ENCODE measurements at regions not wholly inside any gene's neighbourhood (a gene's known extent, or its start where the extent isn't known, plus 50 kb on each side); places are given as distances from the start of the nearest gene placed in this dataset.

GRCh38 chr15:97717806-97718205 is 242.7 kb upstream of the ARRDC4 start:
- no peaks in the 10 kb centered on the region for H3K27me3 ChIP-seq
- no peaks in the 10 kb centered on the region for H3K9me3 ChIP-seq
- DNase-seq, result no peak
- H3K27ac ChIP-seq, result no peak overlapping the region
- intact Hi-C loops (cut with DNase I; ENCODE audit: low total_unique reads) (no loop called here), in situ Hi-C loops (cut with MboI; ENCODE audit: low sequenced_read_pairs in 4 of 4) (no loop called here)
- H3K4me1 ChIP-seq, result no peaks in the 10 kb centered on the region
- no peak overlapping the region for H3K4me3 ChIP-seq
- no peak for TF ChIP-seq CTCF (IDR thresholded peaks at IDR 0.05 in 4 of 5, conservative IDR thresholded peaks at IDR 0.05 in 1 of 5)
- no peak for TF ChIP-seq POLR2A (IDR thresholded peaks at IDR 0.05)
- no peaks in the 10 kb centered on the region for H3K36me3 ChIP-seq
- no peak for ATAC-seq

- ATAC-seq, result no peak
- no peak for DNase-seq
- Histone ChIP-seq H3K9me3 (no peaks in the 10 kb centered on the region), H3K4me1 (no peaks in the 10 kb centered on the region), H3K27ac (no peak overlapping the region), H3K27me3 (no peaks in the 10 kb centered on the region), H3K4me3 (no peak overlapping the region), H3K36me3 (no peaks in the 10 kb centered on the region)
- TF ChIP-seq CTCF (IDR thresholded peaks at IDR 0.05 in 4 of 5, conservative IDR thresholded peaks at IDR 0.05 in 1 of 5) (no peak), POLR2A (IDR thresholded peaks at IDR 0.05) (no peak)
- intact Hi-C loops (cut with DNase I; ENCODE audit: low total_unique reads) (no loop called here), in situ Hi-C loops (cut with MboI; ENCODE audit: low sequenced_read_pairs in 4 of 4) (no loop called here)
Measured at GRCh38 chr15:97718509-97718908, 242.0 kb upstream of the ARRDC4 start.

GRCh38 chr15:97728791-97729190 is 231.7 kb upstream of the ARRDC4 start:
- peak in 1 of 2 donors; percentile 36 for ATAC-seq
- in situ Hi-C loops (cut with MboI; ENCODE audit: low sequenced_read_pairs in 4 of 4), result no loop called here
- intact Hi-C loops (cut with DNase I; ENCODE audit: low total_unique reads), result no loop called here

GRCh38 chr15:97729270-97729669 is 231.2 kb upstream of the ARRDC4 start:
- Histone ChIP-seq H3K4me1 (no peaks in the 10 kb centered on the region), H3K27me3 (no peaks in the 10 kb centered on the region), H3K9me3 (no peaks in the 10 kb centered on the region), H3K4me3 (peak overlapping the region; percentile 11 to 41 (median 22)), H3K27ac (peak overlapping the region in 1 of 4 donors; percentile 19), H3K36me3 (no peaks in the 10 kb centered on the region)
- DNase-seq (peak; percentile 4 to 11), ATAC-seq (peak; percentile 63 to 82)
- intact Hi-C loops (cut with DNase I; ENCODE audit: low total_unique reads) (no loop called here), in situ Hi-C loops (cut with MboI; ENCODE audit: low sequenced_read_pairs in 4 of 4) (no loop called here)
- TF ChIP-seq CTCF (IDR thresholded peaks at IDR 0.05 in 4 of 5, conservative IDR thresholded peaks at IDR 0.05 in 1 of 5) (no peak), POLR2A (IDR thresholded peaks at IDR 0.05) (no peak)

More at GRCh38 chr15:97728791-97729190, 231.7 kb upstream of the ARRDC4 start:
- no peaks in the 10 kb centered on the region for H3K4me1 ChIP-seq
- H3K4me3 ChIP-seq, result peak overlapping the region; percentile 11 to 41 (median 22)
- no peaks in the 10 kb centered on the region for H3K36me3 ChIP-seq
- DNase-seq, result no peak
- H3K27me3 ChIP-seq, result no peaks in the 10 kb centered on the region
- peak overlapping the region in 1 of 4 donors; percentile 19 for H3K27ac ChIP-seq
- no peak for TF ChIP-seq POLR2A (IDR thresholded peaks at IDR 0.05)
- TF ChIP-seq CTCF (IDR thresholded peaks at IDR 0.05 in 4 of 5, conservative IDR thresholded peaks at IDR 0.05 in 1 of 5), result no peak
- no peaks in the 10 kb centered on the region for H3K9me3 ChIP-seq

GRCh38 chr15:97730315-97730714 is 230.2 kb upstream of the ARRDC4 start:
- no peak for TF ChIP-seq POLR2A (IDR thresholded peaks at IDR 0.05)
- no peaks in the 10 kb centered on the region for H3K4me1 ChIP-seq
- in situ Hi-C loops (cut with MboI; ENCODE audit: low sequenced_read_pairs in 4 of 4) (no loop called here), intact Hi-C loops (cut with DNase I; ENCODE audit: low total_unique reads) (no loop called here)
- no peak overlapping the region for H3K27ac ChIP-seq
- no peak overlapping the region for H3K4me3 ChIP-seq
- DNase-seq, result no peak
- ATAC-seq, result no peak
- H3K9me3 ChIP-seq, result no peaks in the 10 kb centered on the region
- H3K27me3 ChIP-seq, result no peaks in the 10 kb centered on the region
- no peaks in the 10 kb centered on the region for H3K36me3 ChIP-seq

Measured in gastrocnemius medialis (tissue), 4 donors.